Activated B cell treated with CpG ODN at 0.5 μM for 24 hours (primary cell): ENCODE measurements at regions not wholly inside any gene's neighbourhood (a gene's known extent, or its start where the extent isn't known, plus 50 kb on each side); places are given as distances from the start of the nearest gene placed in this dataset.

Experiments
- ATAC-seq: fragments of 200-7000 bp; cut with Tn5 transposase; one replicate; pipeline ENCODE4 v1.10.0; 2021; ENCODE audit warnings: low read depth, mild to moderate bottlenecking, moderate library complexity
- CTCF ChIA-PET: fragments of 350-600 bp; sonication (Branson Sonifier 250); formaldehyde crosslinking; loops from one replicate; lab custom pipeline; 2021; ENCODE audit warnings: antibody characterized with exemption; lab: Charles Lee
- POLR2A ChIA-PET: fragments of 350-600 bp; sonication (Branson Sonifier 250); formaldehyde crosslinking; loops from one replicate; lab custom pipeline; 2021; ENCODE audit warnings: antibody characterized with exemption; lab: Charles Lee
- DNase-seq: peaks from one replicate; pipeline ENCODE4 v3.0.0; 2022
- H3K27ac Mint-ChIP-seq: one replicate; pipeline ENCODE4 v1.8.0; 2020; ENCODE audit warnings: mixed read lengths
- H3K27me3 Mint-ChIP-seq: one replicate; pipeline ENCODE4 v1.8.0; 2021; ENCODE audit warnings: mixed read lengths
- H3K36me3 Mint-ChIP-seq: one replicate; pipeline ENCODE4 v1.8.0; 2021; ENCODE audit warnings: low read depth, mixed read lengths
- H3K4me1 Mint-ChIP-seq: one replicate; pipeline ENCODE4 v1.8.0; 2021; ENCODE audit warnings: mixed read lengths
- H3K4me3 Mint-ChIP-seq: one replicate; pipeline ENCODE4 v1.8.0; 2020; ENCODE audit warnings: mild to moderate bottlenecking, mixed read lengths
- H3K9me3 Mint-ChIP-seq: one replicate; pipeline ENCODE4 v1.8.0; 2020; ENCODE audit warnings: mixed read lengths
- CTCF ChIP-seq: fragments of 200-600 bp; IDR thresholded peaks from one replicate; pipeline ENCODE4 v1.8.0; 2022; ENCODE audit warnings: antibody characterized with exemption, mild to moderate bottlenecking
- intact Hi-C: fragments of 100-400 bp; cut with micrococcal nuclease; formaldehyde crosslinking; loops from one replicate; pipeline ENCODE4 v1.15.1; 2024

GRCh38 chr3:87581240-87581639 is 304.9 kb upstream of the POU1F1 start:
- Mint-ChIP-seq H3K4me1 (no peaks in the 10 kb centered on the region), H3K9me3 (no peaks in the 10 kb centered on the region), H3K36me3 (no peaks in the 10 kb centered on the region), H3K27me3 (no peaks in the 10 kb centered on the region), H3K27ac (no peak overlapping the region), H3K4me3 (no peak overlapping the region)
- no peak for TF ChIP-seq CTCF
- ATAC-seq (no peak), DNase-seq (no peak)
- ChIA-PET CTCF (no interaction called here), POLR2A (no interaction called here)
- intact Hi-C loops, result no loop called here

GRCh38 chr3:87576752-87577151 is 300.4 kb upstream of the POU1F1 start:
- ATAC-seq (no peak), DNase-seq (no peak)
- Mint-ChIP-seq H3K27ac (no peak overlapping the region), H3K36me3 (no peaks in the 10 kb centered on the region), H3K27me3 (no peaks in the 10 kb centered on the region), H3K4me1 (no peaks in the 10 kb centered on the region), H3K9me3 (no peaks in the 10 kb centered on the region), H3K4me3 (no peak overlapping the region)
- intact Hi-C loops, result no loop called here
- ChIA-PET POLR2A (no interaction called here), CTCF (no interaction called here)
- TF ChIP-seq CTCF, result no peak

- POLR2A ChIA-PET, result no interaction called here
- no peak for TF ChIP-seq CTCF
- Mint-ChIP-seq H3K27ac (no peak overlapping the region), H3K27me3 (no peaks in the 10 kb centered on the region), H3K4me3 (no peak overlapping the region), H3K9me3 (no peaks in the 10 kb centered on the region), H3K36me3 (no peaks in the 10 kb centered on the region), H3K4me1 (no peaks in the 10 kb centered on the region)
- intact Hi-C loops, result no loop called here
- CTCF ChIA-PET, result no interaction called here
- ATAC-seq, result no peak
- no peak for DNase-seq
These were observed 299.2 kb upstream of the POU1F1 start for GRCh38 chr3:87575550-87575949.

- no peak overlapping the region for H3K27ac Mint-ChIP-seq
These were observed 291.9 kb upstream of the POU1F1 start for GRCh38 chr3:87568331-87568730.

GRCh38 chr3:87564438-87564837 is 288.1 kb upstream of the POU1F1 start:
- Mint-ChIP-seq H3K4me1 (no peaks in the 10 kb centered on the region), H3K36me3 (no peaks in the 10 kb centered on the region), H3K9me3 (no peaks in the 10 kb centered on the region), H3K27me3 (no peaks in the 10 kb centered on the region), H3K4me3 (no peak overlapping the region), H3K27ac (no peak overlapping the region)
- DNase-seq (no peak), ATAC-seq (no peak)
- POLR2A ChIA-PET, result no interaction called here
- intact Hi-C loops, result no loop called here
- no peak for TF ChIP-seq CTCF
- CTCF ChIA-PET, result no interaction called here

More at GRCh38 chr3:87568331-87568730, 291.9 kb upstream of the POU1F1 start:
- Mint-ChIP-seq H3K4me3 (no peak overlapping the region), H3K36me3 (no peaks in the 10 kb centered on the region), H3K27me3 (no peaks in the 10 kb centered on the region), H3K9me3 (no peaks in the 10 kb centered on the region), H3K4me1 (no peaks in the 10 kb centered on the region)
- ATAC-seq (no peak), DNase-seq (no peak)
- intact Hi-C loops, result no loop called here
- CTCF ChIA-PET, result no interaction called here
- no peak for TF ChIP-seq CTCF
- POLR2A ChIA-PET, result no interaction called here
